ENCODE measurements at regions not wholly inside any gene's neighbourhood (a gene's known extent, or its start where the extent isn't known, plus 50 kb on each side); places are given as distances from the start of the nearest gene placed in this dataset.
"Not testable (repeated sequence)": the region's sequence is repeated elsewhere in the genome, so short reads cannot be mapped to it uniquely, and the experiment has no call there.

DNA sequence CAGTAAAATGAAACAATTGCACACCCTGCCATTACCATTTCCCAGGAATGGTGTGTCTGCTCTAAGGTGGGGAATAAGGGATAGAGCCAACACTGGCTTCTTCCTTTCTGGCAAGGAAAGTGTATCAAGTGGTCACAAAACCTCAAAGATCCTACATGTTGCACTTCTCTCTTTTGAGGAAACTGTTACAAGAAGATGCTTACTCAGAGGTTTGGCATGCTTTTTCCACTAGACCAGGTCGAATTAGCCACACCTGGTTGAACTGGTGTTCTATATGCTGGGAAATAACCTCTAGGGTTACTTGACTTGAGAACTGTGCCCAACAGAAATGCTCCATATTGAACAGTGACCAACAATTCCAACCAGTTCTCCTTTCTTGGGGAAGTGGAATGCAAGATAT, 102.9 kb downstream of the LRRN1 start:
- DNase-seq, result no peak

DNA sequence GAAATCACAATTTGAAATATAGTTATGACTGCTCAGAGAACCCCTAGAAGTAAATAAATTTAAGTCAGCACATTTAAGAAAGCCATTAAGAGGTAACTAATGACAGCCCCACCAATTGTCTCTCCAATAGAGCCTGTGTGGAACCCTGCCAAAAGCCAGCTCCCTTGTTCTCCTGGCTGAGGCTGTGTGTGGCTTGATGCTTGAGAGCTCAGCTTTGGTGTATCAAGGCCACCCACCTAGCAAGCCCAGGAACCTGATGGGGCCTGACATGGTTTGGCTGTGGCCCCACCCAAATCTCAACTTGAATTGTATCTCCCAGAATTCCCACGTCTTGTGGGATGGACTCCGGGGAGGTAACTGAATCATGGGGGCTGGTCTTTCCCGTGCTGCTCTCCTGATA, 106.9 kb downstream of the LRRN1 start:
- no peak for DNase-seq

DNA sequence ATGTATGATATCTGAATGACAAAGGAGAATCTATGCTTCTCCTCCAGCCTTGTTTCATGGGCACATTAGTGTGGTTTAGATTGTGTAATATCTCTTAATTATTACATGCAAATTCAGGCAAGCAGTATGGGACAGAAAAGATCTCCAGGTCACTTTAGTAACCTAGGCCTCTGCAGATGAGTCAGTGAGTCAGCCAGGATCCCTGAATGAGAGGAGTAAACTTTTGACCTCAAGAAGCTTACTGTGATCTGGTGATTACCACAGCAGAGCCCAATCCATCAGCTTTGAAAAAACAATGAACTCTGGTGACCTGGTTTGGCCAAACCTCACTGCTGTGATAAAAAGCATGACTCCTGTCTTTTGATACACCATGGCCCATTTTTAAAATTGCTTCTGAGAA, 107.8 kb downstream of the LRRN1 start:
- DNase-seq, result no peak

DNA sequence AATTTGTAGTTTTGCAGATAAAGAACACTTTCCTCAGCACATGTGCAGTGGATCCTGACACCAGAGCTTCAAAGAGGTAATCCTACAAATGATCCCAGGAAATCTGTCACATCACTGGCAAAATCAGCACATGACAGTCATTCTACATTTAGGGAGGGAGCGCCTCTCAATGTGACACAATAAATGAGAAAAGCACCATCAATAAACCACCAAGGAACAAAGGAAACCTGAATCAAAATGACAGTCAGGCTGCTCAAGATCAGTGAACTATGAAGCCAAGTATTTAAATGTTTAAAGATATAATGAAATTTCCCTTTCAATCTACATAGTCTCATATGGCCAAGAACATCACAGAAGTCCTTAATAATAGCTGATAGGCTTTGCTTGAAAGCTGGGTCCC, 119.5 kb downstream of the LRRN1 start:
- DNase-seq, result no peak

DNA sequence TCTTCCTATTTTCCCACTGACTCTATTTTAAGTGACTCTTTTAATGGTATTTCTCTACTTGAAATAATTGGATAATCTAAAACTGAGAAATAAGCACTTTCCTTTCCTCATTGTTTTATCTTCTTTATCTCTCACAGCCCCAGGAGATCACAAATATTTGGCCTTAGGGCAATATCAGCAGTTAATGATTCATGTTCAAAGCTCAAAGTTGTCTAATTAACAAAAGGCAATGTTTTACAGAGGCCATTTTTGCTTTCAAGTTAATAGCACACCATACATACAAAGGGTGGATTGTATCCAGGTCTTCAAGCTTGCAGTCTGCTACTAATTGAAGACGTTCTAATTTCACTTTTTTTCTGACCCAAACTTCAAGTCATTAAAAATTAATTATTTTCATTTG, 120.1 kb downstream of the LRRN1 start:
- no peak for DNase-seq

DNA sequence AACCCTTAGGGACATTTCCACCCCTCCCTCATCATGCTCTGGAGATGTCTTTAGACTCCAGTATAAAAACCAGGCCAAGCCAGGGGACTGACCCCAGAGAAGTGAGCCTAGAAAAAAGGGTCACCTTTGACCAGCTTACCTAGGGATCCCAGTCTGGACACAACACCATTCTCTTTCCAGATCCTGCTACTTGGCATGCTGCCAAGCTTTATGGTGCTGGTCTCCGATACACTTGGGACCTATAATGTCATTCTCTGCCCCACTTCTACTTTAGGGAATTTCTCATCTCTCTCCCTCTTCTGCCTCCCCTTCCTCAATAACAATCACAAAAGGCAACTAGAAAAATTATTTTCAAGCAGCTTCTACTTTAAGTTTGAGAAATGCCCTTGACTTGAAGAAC, 124.4 kb downstream of the LRRN1 start:
- DNase-seq, result no peak

DNA sequence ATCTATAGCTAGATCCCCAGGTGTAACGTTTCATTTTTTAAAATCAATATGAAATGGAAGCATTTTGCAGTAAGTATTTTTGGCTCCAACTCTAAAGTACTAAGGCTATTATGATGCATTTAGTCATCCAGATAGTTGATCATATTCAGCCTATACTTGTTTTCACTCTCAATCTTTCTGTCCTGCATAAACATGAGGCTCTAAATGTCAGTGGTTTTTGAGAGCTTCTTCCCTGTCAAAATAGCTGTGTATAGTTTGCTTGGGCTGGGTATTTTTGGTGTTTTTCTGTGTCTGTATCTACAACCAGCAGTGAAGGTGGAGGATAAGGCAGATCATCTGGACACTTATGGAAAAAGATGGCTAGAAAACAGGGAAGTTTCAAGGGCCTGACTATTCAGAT, 128.0 kb downstream of the LRRN1 start:
- DNase-seq, result no peak

DNA sequence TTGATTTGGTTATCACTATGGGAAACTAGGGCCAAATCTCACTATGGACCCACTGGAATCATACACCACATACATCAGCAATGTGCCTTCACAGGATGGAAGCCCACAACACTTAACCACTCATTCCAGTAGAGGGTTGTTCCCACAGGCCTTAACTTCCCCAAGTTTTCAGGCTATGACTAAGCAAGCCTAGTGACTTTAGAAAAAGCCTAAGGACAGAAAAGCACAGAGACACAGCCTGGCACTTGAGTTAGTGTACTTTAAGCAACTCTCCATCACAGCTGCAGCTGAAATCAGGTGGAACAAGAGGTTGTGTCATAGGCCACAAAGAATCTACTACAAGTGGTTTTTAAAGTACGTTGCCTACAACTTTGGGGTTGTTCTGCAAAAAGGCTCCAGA, 128.7 kb downstream of the LRRN1 start:
- DNase-seq, result no peak

DNA sequence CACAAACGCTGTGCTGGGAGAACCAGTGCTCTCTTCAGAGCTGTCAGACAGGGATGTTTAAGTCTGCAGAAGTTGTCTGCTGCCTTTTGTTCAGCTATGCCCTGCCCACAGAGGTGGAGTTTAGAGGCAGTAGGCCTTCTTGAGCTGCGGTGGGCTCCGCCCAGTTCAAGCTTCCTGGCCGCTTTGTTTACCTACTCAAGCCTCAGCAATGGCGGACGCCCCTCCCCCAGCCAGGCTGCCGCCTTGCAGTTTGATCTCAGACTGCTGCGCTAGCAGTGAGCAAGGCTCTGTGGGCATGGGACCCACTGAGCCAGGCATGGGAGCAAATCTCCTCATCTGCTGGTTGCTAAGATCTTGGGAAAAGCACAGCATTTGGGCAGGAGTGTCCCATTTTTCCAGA, 142.1 kb downstream of the LRRN1 start:
- DNase-seq, result not testable (repeated sequence)

DNA sequence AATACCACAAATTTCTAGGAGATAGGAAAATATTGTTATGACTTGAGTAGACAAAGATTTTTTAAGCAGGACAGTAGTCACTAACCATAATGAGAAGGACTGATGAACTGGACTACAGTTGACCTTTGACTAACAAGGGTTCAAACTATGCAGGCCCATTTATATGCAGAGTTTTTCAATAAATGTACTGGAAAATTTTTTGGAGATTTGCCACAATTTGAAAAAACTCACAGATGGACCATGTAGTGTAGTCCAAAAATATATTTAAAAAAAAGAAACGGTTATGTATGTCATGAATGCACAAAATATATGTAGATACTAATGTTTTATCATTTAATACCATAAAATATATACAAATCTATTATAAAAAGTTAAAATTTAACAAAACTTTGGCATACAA, 151.8 kb downstream of the LRRN1 start:
- DNase-seq, result no peak

DNA sequence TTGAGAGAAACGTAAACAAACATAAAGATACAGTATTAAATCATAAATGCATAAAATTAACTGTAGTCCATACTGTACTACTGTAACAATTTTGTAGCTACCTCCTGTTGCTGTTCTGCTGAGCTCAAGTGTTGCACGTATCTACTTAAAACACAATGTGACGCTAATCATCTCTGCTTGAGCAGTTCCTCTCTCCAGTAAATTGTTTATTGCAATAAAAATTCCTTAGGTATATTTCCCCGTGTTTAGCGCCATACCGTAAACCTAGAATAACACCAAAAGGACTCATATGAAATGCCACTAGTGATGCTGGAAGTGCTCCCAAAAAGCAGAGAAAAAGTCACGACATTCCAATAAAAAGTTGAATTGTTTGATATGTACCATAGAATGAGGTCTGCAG, 152.3 kb downstream of the LRRN1 start:
- no peak for DNase-seq

DNA sequence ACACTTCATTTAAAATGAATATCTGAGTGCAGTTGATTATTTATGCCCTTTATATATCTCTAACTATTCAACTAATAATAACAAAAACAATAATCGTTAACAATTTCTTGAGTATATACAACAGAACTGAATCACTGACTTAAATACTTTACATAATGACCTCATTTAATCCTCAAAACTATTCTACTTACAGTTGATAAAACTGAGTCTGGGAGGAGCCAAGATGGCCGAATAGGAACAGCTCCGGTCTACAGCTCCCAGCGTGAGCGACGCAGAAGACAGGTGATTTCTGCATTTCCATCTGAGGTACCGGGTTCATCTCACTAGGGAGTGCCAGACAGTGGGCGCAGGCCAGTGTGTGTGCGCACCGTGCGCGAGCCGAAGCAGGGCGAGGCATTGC, 163.6 kb downstream of the LRRN1 start:
- DNase-seq, result peak; percentile 3

DNA sequence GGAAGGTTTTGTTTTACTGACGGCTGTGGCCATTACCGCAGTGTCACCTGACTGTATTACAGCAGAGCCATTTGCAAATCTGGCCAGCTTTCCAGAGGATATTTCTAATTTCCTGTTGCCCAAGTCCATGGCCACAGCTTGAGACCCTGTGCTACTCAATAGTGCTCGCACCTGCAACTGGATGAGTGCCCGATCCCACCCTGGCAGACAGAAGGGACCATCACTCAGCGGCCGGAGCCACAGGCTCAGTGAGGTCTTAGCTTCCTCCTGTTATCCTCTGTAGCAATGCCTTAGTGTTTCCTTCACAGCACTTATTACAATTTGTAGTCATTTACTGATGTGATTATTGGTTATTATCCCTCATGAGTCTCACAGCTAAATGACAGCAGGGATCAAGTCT, 184.8 kb downstream of the LRRN1 start:
- no peak for DNase-seq

DNA sequence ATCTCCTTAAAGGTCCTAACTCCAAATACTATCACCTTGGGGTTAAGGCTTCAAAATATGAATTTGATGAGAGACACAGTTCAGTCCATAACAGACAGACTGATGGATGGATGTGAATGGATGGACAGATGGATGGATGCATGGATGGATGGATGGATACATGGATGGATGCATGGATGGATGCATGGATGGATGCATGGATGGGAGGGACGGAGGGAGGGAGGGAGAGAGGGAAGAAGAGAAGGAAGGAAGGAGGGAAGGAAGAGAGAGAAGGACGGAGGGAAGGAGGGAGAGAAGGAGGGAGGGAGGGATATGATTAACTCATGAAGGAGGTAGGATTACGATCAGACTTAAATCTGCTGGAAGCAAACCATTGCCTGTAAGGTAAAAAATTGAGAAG, 192.4 kb downstream of the LRRN1 start:
- no peak for DNase-seq

DNA sequence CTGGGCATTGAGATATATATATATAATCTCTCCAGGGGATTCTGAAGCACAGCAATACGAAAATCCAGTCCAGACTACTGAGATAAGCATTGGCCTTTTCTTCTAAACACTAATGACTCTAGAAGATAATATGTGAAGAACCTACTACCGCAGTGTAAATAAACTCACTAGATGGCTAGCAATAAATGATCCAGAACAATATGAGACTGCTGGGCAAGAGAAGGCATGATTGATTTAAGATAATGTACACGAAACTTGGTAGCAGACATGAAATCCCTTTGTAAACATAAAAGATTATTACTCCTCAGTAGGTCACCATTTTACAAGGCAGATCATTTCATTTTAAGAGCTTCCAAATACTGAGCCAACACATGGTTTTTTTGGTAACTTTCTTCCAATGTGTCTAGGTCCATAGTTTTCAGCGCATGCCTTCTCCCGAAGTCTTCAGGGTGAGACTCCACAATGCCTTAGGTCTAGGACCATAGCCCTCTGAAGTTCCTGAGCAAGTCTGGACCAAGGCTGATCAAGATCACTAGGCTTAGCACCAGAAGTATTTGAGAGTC, 193.2 kb downstream of the LRRN1 start:
- DNase-seq, result no peak

DNA sequence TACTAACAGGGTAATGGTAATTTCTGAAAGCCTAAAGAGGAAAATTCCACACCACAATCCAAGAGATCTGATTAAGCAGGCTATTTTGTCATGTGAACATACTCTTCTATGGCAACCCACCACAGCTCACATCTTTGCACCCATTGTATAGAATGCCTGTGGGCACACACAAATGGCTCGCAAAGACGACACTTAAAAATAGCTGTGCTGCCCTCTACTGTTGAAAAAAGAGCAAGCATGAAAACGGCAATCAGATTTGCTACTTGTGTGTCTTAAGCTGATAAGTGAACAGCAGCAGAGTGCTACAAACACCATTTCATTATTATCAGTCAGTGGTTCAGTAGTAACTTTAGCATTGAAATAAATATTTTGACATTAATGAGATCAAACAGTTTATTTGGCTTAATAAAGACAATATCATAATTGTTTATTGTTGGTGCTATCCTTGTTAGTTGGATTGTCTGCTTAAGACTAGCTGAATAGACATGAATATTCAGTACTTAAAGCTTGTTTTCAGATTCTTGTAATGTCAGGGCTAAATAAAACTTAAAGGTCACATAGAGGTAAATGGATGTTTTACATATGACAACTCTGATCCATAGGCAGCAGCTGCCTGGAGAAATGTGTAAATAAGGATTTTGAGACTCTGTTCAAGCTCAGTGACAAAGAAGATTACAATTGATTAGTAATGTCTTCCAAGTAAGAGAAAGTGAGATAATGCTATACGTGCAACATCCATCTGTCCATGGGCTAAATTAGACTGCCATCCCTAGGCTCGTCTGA, 199.1 kb downstream of the LRRN1 start:
- no peak for DNase-seq

DNA sequence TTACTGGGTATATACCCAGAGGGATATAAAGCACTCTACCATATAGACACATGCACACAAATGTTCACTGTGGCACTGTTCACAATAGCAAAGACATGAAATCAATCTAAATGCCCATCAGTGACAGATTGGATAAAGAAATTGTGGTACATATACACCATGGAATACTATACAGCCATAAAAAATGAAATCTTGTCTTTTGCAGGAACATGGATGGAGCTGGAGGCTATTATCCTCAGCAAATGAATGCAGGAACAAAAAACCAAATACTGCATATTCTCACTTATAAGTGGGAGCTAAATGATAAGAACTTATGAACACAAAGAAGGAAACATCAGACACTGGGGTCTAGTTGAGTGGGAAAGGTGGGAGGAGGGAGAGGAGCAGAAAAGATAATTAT, 200.1 kb downstream of the LRRN1 start:
- DNase-seq, result not testable (repeated sequence)

DNA sequence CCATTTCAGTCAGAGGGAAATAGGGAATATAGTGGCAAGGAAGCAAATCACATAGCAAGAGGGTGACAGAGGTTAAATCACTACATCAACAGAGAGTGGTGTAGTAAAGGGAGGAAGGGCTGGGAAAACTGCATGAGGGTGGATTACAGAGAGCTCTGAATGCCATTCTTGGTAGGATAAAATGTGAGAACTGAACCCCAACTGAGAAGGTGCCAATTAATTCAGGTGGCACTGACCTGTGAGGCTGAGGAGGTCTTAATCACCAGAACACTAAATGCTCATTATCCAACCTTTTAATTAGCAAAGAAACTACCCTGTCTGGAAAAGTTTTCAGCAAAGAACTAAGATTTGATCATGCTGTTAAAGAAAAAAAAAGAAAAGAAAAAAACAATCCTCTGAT, 202.7 kb downstream of the LRRN1 start:
- no peak for DNase-seq

DNA sequence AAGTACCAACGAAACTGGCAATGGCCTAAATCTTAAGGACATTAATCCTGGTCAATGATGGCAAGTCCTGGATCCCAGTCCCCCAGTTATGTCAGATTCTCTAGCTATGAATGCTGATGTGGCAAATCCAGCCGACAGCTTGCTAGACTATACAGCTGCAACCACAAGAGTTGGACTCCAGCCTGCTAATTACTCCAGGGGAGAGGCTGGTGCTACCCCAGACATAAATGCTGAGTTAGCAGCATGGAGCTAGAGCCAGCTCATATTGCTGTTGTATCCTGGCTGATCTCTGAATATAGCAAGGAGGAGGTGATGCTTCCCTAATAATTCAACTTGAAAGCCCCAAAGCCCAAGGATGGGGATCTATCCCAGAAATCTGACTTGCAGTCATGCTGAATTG, 207.1 kb downstream of the LRRN1 start:
- no peak for DNase-seq

DNA sequence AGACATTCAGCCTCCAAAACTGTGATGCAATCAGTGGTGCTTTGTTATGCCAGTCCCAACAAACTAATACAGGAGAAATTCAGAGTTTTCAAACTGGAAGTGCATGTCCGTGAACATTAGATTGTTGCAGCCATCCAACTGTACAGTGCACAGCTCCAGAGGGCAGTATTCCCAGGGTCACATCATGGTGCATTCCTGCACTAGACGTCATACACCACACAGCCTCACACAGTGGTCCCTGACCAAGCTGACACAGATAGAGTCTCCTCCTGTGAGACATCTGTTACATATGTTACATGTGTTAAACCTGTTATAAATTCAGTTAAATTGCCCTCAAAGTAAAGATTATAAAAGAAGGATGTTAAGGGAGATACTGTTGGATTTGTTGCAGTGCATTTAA, 209.0 kb downstream of the LRRN1 start:
- no peak for DNase-seq

DNA sequence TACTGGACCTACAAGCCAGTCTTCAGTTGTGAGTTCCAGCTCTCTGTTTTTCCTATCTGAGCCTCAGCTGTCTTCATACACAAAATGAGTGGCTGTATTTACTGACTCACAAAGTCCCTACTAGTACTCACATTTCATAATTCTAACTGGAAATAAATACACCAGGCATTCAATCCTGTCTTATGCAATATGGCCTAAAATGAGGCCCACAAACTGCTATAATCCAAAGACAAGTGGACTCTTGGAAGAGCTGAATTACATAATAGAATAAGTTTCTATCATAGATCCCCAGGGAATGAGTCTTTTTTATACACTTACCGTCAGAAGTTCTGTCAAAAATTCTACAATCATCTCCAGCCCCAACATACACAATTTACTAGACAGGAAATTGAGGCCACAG, 211.9 kb downstream of the LRRN1 start:
- no peak for DNase-seq

DNA sequence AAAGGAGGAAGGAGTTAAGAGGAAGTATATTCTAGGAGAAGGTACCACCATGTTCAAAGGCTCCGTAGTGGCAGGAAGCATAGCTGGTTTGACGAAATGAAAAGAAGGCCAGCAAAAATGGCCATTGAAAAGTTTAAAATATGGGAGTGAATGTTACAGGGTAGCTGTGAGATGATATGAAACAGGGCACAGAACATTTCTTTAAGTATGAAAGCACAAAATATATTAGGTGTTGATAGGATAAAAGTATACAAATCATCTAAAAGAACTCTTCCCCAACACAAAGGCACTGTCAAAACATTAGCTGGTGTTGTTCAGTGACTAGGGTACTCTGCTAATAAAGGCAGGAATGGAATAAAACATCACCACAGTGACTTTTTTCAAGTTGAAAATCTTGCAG, 216.2 kb downstream of the LRRN1 start:
- DNase-seq, result no peak

DNA sequence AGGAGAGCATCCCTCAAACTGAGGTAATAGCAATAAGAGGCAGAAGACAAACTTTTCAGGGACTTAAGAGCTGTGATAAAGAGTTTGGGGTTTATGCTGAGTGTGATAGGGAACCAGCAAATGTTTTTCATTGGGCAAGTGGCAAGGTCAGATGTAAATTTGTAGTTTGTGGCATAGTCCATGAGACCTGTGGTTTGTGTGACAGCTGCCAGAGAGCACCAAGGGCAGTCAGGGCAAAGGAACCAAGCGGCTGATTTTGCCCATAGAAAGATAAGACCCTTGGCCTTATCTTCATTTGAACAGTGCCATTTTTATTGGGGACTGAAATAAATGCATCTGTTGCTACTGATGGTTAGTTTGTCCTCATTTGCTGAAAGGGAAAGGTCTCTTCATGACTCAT, 220.3 kb downstream of the LRRN1 start:
- no peak for DNase-seq

DNA sequence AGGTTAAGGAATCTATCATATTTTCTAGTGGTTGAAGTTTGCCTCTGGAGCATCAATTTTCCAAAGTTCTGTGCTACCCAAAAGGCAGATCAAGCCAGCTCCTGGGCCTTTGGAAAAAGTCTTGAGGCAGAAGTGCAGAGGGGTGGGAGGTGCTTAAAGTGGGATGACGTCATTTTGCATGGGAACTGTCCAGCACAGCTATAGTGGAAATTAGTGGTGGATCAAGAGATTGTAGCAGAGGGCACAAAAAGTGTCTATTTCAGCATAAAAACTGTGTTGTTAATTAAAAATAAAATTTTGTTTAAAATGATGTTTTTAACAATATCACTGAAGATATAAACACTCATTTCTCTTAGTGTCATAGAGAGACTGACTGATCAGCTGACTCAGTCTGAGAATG, 221.9 kb downstream of the LRRN1 start:
- DNase-seq, result no peak

DNA sequence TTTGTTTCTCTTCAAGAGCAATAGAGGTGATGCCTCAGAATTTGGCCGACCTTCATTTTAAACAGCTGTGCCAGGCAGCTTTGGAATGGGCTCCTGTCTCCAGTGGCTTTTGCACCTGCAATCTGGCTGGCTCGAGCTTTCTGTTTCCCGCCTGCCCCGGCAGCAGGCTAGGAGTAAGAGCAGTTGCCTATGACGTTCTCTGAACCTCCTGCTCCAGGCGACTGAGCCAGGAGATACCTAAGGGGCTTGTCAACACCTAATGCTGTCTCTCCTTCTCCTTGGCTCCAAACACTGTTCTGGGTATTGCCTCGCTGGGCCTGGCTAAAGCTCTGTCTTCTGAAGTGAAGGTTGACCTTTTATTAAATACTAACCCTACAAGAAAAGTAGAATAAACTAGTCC, 229.9 kb downstream of the LRRN1 start:
- DNase-seq, result no peak
